ENCODE measurements at regions not wholly inside any gene's neighbourhood (a gene's known extent, or its start where the extent isn't known, plus 50 kb on each side); places are given as distances from the start of the nearest gene placed in this dataset.

- DNase-seq (ENCODE audit: insufficient read length, low spot score), result no peak
- FAIRE-seq, result no peak
- TF ChIP-seq POLR2A (IDR thresholded peaks at IDR 0.05; ENCODE audit: low read depth, low read length), result no peak
Measured at GRCh38 chr17:13442361-13442760, 159.4 kb downstream of the HS3ST3A1 start.

DNA sequence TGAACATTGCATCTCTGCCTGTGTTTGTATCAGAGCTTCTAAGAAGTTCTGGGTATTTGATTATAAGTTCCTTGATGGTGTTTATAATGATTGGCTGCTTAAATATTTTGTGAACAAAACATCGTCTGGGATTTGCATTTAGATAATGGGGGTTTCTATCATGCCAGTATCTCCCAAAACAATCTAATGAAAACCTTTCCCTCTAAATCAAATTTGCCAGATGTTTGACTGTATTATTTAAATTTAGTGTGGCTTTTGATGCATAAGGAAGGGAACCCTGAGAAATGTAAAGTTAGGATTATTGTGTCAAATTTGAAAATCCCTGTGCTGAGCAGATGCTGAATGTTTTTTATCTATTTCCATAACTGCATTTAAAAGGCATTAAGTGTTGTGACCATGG is 159.9 kb downstream of the HS3ST3A1 start:
- no peak for TF ChIP-seq POLR2A (IDR thresholded peaks at IDR 0.05; ENCODE audit: low read depth, low read length)
- FAIRE-seq (no peak), DNase-seq (ENCODE audit: insufficient read length, low spot score) (no peak)

- DNase-seq (ENCODE audit: insufficient read length, low spot score), result no peak
- no peak for TF ChIP-seq POLR2A (IDR thresholded peaks at IDR 0.05; ENCODE audit: low read depth, low read length)
- no peak for FAIRE-seq
Measured at GRCh38 chr17:13437966-13438779, 163.6 kb downstream of the HS3ST3A1 start.

DNA sequence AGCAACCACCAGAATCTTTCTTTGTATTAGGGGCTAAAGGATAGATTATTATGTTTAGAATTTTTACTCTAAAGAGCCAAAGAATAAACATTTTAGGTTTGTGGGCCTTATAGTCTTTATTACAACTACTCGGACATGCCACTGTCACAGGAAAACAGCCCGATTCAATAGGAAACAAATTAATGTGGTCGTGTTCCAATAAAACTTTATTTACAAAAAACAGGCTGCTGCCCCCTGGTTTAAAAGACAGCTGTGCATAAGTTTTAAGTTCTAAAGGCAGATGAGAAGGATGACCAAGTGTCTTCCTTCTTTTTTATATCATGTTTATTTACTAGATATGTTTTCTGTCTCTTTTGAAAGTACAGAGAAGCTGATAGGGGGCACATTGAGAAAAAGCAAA is 166.5 kb downstream of the HS3ST3A1 start:
- FAIRE-seq (no peak), DNase-seq (ENCODE audit: insufficient read length, low spot score) (no peak)
- TF ChIP-seq POLR2A (IDR thresholded peaks at IDR 0.05; ENCODE audit: low read depth, low read length), result no peak

- no peak for TF ChIP-seq POLR2A (IDR thresholded peaks at IDR 0.05; ENCODE audit: low read depth, low read length)
- peak; percentile 100 for FAIRE-seq
- peak; percentile 63 for DNase-seq (ENCODE audit: insufficient read length, low spot score)
Measured at GRCh38 chr17:13429201-13429600, 172.5 kb downstream of the HS3ST3A1 start.

DNA sequence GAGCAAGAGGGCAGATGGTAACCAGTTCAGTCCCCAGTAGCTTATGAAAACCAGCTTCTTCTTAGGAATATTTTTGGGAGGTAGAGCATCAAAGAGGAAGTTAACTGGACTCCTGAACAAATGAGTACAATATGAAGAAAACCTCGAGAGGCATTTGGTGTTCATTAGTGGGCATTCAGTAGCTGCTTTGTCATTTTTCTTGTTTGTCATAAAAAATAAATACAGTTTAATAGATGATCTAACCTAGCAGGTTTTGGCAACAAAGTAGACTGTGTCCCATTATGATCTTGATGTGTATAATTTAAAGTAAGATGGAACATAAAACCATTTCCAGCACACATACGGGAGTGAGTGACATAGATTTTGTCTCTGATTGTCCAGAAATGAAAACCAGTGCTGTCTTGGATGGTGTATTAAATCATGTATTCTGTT is 173.1 kb downstream of the HS3ST3A1 start:
- no peak for DNase-seq (ENCODE audit: insufficient read length, low spot score)
- FAIRE-seq, result peak; percentile 41
- no peak for TF ChIP-seq POLR2A (IDR thresholded peaks at IDR 0.05; ENCODE audit: low read depth, low read length)

DNA sequence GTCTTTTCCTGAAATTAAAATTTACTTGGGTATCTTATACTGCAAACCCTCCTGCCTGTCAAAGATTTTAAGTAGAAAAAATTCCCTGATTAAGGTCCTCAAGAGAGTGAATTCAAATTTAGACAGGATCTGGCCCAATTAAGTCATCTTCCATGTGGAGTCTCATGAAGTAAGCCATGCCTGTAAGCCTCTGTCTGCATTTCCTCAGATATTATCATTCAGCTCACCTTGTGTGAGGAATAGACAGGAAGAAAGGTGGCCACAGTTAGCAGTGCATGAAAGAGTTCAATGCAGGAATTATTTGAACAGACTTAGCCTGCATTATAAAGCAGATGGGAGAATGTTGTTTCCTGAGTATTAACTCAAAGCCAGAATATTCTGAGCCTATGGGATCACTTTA is 174.7 kb downstream of the HS3ST3A1 start:
- TF ChIP-seq POLR2A (IDR thresholded peaks at IDR 0.05; ENCODE audit: low read depth, low read length), result no peak
- FAIRE-seq, result no peak

DNA sequence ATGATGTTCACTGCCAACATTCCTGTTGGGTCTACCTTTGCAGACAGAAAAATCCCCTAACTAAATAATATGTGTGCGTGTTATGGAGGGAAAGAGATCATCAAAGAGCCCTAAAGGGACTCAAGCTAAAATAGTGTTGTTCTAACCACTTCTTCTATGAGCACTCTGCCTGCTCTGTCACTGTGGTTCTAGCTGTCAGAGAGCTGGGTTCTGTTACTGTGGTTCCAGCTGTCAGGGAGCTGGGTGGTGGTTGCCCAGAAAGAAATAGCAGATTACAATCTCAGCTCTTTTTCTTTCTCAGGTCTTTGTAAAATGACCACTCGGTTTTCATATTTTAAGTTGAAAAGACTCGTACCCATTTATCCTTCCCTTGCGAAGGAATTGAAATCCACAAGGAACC is 176.3 kb downstream of the HS3ST3A1 start:
- no peak for TF ChIP-seq POLR2A (IDR thresholded peaks at IDR 0.05; ENCODE audit: low read depth, low read length)
- FAIRE-seq (no peak), DNase-seq (ENCODE audit: insufficient read length, low spot score) (no peak)

More for the DNA sequence above, 174.7 kb downstream of the HS3ST3A1 start:
- DNase-seq (ENCODE audit: insufficient read length, low spot score), result no peak

DNA sequence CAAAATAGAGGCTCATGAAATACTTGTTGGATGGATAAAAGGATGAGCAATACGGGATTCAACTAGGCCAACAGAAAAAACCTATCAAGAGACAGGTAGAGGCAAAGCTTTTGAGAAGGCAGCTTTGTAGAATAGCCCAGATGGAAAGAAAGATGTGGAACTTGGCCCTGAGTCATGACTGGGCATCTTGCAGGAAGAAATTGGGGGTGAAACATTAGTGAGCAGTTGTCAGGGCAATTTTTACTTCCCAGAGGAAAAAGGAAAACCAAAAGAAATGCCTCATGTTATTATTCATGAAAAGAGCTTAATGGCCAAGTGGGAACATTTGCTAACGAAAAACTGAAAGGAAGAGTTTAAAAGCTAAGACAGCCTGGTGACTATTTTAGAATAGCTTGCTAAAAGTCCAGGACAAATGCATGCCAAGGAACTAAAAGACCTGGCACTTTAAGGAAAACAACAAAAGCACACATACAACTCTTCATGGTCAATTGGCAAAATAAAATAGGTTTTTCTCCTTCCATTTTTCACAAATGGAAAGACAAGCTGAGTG is 180.1 kb downstream of the HS3ST3A1 start:
- DNase-seq (ENCODE audit: insufficient read length, low spot score) (no peak), FAIRE-seq (no peak)

GRCh38 chr17:13420878-13421277 is 180.9 kb downstream of the HS3ST3A1 start:
- FAIRE-seq (peak; percentile 68), DNase-seq (ENCODE audit: insufficient read length, low spot score) (no peak)
- no peak for TF ChIP-seq POLR2A (IDR thresholded peaks at IDR 0.05; ENCODE audit: low read depth, low read length)

More for the DNA sequence above, 180.1 kb downstream of the HS3ST3A1 start:
- no peak for TF ChIP-seq POLR2A (IDR thresholded peaks at IDR 0.05; ENCODE audit: low read depth, low read length)

DNA sequence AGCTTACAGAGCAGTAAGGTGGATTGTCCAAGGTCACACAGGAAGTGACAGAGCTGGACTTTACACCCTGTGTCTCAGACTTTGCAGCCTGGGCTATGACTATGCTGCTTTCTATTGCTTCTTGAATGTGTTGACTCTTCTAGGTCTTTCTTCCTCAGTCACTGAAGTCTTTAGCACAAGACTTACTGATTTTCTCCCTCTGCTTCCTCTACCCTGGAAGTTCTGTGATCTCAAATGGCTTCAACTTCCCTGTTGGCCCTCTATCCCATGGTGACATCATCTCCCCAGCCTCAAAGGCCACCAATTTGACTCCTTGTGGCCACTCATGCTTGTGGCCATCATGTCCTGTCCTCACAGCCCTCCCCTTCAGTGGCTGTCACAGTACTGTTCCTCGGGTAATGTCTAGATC is 181.3 kb downstream of the HS3ST3A1 start:
- FAIRE-seq (no peak), DNase-seq (ENCODE audit: insufficient read length, low spot score) (no peak)
- TF ChIP-seq POLR2A (IDR thresholded peaks at IDR 0.05; ENCODE audit: low read depth, low read length), result no peak

DNA sequence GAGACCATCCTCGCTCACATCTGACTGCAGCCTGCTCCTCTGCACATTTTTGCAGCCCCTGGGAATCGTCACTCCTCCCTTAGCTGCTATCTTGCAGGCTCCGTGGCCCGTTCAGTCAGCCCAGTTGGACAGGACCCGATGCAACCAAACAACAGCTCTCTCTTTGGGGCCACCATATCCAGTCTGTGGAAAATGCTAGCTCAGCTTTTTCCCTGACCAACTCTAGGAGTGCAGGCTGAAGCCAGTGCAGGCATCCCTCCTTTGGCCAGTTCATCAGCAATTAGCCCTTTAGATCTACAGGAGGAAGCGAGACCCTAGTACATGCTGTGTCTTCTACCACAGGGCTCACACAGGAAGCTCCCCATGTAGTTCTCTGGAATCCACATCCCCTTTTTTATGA is 182.1 kb downstream of the HS3ST3A1 start:
- DNase-seq (ENCODE audit: insufficient read length, low spot score), result no peak
- TF ChIP-seq POLR2A (IDR thresholded peaks at IDR 0.05; ENCODE audit: low read depth, low read length), result no peak
- FAIRE-seq, result no peak

DNA sequence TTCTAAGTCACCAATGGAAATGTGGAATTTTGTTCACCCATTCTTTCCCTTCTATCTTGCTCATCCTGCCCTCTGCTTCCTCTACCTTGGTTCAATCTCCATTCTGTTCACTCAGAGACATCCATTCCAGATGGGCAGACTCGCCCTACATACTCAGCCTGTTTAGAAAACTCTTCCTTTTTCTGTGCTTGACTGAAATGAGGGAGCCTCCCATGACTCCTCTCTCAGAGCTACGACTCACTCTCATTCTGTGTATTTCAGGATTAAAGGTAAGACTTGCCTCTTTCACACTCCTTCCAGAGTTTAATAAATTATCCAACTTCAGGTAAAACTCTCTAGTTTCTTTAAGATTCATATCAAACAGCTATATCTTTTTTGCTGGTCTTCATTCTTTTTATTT is 182.8 kb downstream of the HS3ST3A1 start:
- DNase-seq (ENCODE audit: insufficient read length, low spot score) (no peak), FAIRE-seq (no peak)
- no peak for TF ChIP-seq POLR2A (IDR thresholded peaks at IDR 0.05; ENCODE audit: low read depth, low read length)

DNA sequence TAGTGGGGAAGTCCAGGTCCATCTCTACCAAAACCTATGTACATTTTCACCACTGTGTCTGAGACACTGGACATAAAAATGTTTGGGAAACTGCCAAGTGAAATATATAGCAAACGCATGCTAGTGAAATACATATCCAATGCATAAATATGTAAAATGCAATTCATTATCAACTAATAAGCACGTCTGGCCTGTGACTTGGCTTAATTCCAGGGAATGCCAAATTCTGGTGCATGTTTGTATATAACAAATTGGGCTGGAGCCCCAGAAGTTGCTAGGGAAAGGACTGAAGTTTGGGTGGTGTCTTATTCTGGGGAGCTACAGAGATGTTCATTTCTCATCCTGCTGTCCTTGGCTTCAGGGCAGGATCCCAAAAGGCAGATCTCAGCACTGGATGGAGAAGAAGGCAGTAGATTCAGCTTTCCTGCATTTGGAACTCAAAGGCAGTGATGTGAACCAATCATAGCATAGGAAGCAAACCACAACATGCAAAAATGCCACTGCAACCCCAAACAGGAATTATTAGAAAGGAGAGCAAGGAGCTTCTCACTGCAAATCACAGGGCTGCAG is 184.3 kb downstream of the HS3ST3A1 start:
- FAIRE-seq, result no peak
- no peak for TF ChIP-seq POLR2A (IDR thresholded peaks at IDR 0.05; ENCODE audit: low read depth, low read length)
- no peak for DNase-seq (ENCODE audit: insufficient read length, low spot score)

All from H54 (cell line).